Cardiac fibroblast (primary cell): ENCODE measurements at regions not wholly inside any gene's neighbourhood (a gene's known extent, or its start where the extent isn't known, plus 50 kb on each side); places are given as distances from the start of the nearest gene placed in this dataset.
A peak's percentile ranks its signal among the peaks of the same experiment; 100 is the strongest.

Experiments
- DNase-seq, 2 donors: peaks; one replicate each; pipeline versions ENCODE4 v3.0.0 to v3.0.0-alpha.2; 2010; ENCODE audit warnings: low read depth in 2 of 2
- H3K4me3 ChIP-seq, 2 donors: replicated peaks in 1 of 2; 1 replicate in 1 of 2; 2 replicates in 1 of 2; pipeline ENCODE4 v1.5.1; 2011; ENCODE audit warnings: low read depth in 2 of 2, low read length in 2 of 2, mild to moderate bottlenecking in 2 of 2, moderate library complexity in 1 of 2
- TF ChIP-seq, protein P1 (sequence below): IDR thresholded peaks from one replicate; pipeline ENCODE4 v1.5.1; 2011; ENCODE audit warnings: low read depth, mild to moderate bottlenecking, low read length, inconsistent platforms

DNA sequence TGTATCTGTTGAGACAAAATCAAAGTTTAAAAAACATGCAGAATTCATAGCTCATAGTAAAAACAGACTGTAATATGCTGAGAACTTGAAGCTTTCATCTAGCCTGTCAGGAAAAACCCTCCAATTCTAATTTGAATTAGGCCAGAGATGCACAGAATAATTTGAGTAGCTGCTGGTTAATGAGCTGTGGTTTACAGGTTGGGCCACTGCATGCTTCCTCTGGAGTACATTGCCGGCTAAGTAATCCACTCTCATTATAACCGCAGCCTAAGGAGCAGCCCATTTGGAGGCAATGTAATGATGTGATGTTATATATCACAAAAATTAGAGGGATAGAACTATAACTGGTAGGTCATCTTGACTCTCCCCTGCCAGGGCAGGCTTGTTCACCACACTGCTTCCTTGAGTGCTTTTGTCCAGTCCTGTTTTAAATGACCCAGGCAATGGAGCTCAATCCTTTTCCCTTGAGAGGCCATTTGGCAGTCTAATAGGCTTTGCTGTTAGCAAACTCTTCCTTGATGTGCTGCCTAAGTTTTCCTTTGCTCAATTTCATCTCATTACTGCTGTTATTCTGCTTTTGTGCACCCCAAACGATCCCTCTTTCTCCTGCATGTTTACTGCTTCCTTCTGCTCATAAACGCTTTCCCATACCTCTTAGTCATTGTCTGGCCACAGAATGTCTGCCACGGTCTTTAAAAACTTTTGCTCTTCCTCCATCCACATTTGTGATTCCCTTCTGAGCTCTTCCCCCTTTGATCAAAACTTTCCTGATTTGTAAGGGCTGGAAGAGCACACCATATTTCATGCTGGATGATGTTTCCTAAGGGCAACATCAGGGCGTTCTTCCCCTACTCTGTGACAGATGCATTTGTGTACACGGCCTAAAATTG lies 230.9 kb downstream of the C4orf33 start:
- DNase-seq, result no peak
- TF ChIP-seq, protein P1, sequence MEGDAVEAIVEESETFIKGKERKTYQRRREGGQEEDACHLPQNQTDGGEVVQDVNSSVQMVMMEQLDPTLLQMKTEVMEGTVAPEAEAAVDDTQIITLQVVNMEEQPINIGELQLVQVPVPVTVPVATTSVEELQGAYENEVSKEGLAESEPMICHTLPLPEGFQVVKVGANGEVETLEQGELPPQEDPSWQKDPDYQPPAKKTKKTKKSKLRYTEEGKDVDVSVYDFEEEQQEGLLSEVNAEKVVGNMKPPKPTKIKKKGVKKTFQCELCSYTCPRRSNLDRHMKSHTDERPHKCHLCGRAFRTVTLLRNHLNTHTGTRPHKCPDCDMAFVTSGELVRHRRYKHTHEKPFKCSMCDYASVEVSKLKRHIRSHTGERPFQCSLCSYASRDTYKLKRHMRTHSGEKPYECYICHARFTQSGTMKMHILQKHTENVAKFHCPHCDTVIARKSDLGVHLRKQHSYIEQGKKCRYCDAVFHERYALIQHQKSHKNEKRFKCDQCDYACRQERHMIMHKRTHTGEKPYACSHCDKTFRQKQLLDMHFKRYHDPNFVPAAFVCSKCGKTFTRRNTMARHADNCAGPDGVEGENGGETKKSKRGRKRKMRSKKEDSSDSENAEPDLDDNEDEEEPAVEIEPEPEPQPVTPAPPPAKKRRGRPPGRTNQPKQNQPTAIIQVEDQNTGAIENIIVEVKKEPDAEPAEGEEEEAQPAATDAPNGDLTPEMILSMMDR, result no peak
- H3K4me3 ChIP-seq, result no peak overlapping the region

GRCh38 chr4:129327637-129328036 lies 231.7 kb downstream of the C4orf33 start:
- TF ChIP-seq, protein P1, result no peak
- DNase-seq, result no peak
- H3K4me3 ChIP-seq, result no peak overlapping the region

DNA sequence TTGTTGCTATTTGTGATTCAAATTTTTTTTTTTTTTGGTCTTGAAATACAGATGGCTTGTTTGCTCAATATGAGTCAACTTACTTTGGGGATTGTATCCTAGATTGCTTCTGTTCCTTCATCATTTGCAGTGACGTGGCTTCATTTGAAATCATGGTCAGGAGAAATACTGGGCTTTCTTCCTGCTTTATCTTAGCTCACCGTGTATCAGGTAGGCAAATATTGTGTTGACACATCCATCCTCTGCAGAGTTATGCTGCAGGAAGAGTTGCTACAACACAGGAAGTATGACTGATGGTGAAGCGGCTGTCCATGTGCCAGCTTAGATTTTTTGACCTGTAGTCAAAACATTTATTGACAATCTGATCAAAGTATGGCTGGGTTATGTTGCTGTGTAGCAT lies 232.2 kb downstream of the C4orf33 start:
- peak in 1 of 2 donors; percentile 4 for DNase-seq
- TF ChIP-seq, protein P1, result no peak

DNA sequence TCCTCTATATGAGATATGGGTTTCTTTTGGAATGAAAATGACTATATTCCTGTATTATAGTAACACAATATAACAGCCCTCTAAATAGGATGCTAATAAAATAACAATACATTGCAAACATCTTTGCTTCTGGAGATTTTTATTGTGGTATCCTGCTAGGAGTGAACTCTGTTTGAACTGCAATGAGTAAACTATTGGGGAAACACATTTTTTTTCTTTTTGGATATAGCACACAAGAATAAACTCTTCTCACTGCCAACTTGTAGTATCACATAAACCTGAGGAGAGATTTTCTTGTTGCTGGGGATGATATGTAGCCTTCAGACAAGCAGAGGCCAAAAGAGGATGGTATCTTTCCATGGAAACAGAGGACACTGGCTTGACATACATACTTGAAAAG lies 238.2 kb downstream of the C4orf33 start:
- no peak overlapping the region for H3K4me3 ChIP-seq
- no peak for DNase-seq

More for the DNA sequence above, 232.2 kb downstream of the C4orf33 start:
- no peak overlapping the region for H3K4me3 ChIP-seq

GRCh38 chr4:129335276-129335675 lies 239.3 kb downstream of the C4orf33 start:
- no peak overlapping the region for H3K4me3 ChIP-seq
- DNase-seq, result no peak
- TF ChIP-seq, protein P1, result no peak

More for the DNA sequence above, 238.2 kb downstream of the C4orf33 start:
- TF ChIP-seq, protein P1, result no peak

DNA sequence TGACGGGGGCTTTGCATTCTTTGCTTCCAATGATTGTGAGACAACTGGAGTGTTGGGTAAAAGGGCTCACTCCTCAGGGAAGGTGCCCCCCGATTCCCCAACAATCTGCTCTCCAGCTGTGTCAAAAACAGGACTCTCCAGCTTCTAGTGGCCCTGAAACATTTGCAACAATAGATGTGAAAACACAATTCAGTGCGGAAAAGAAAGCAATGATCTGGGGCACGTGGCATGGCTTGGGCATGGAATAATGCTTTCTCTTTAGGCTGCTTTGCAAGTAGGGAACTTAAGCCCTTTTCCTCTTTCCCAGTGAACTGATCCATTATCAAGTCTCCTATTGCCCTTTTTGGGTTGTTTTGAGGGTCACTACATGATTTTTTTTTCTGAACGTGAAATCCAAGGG lies 239.9 kb downstream of the C4orf33 start:
- no peak for DNase-seq
- TF ChIP-seq, protein P1, result no peak
- no peak overlapping the region for H3K4me3 ChIP-seq
